ENCODE measurements at regions not wholly inside any gene's neighbourhood (a gene's known extent, or its start where the extent isn't known, plus 50 kb on each side); places are given as distances from the start of the nearest gene placed in this dataset.

GRCh38 chr15:39438799-39439592 lies 141.9 kb upstream of the THBS1 start:
- WGBS, 3 donors, result 68 to 85% (median 74%) methylated on average over 9 of the region's 9 CpGs
- no peak overlapping the region for H3K27ac ChIP-seq (ENCODE audit: low read depth, low read length)

GRCh38 chr15:39442898-39443297 lies 138.0 kb upstream of the THBS1 start:
- 88 to 93% (median 88%) methylated on average over 2 of the region's 2 CpGs for WGBS, 3 donors
- H3K27ac ChIP-seq (ENCODE audit: low read depth, low read length), result no peak overlapping the region

GRCh38 chr15:39443659-39444219 lies 137.1 kb upstream of the THBS1 start:
- WGBS, 3 donors, result 91 to 94% (median 92%) methylated on average over 4 of the region's 4 CpGs
- no peak overlapping the region for H3K27ac ChIP-seq (ENCODE audit: low read depth, low read length)

- H3K27ac ChIP-seq (ENCODE audit: low read depth, low read length), result no peak overlapping the region
- 68 to 79% (median 72%) methylated on average over 11 of the region's 11 CpGs for WGBS, 3 donors
Measured at GRCh38 chr15:39444735-39445470, 136.0 kb upstream of the THBS1 start.

GRCh38 chr15:39445931-39446330 lies 134.9 kb upstream of the THBS1 start:
- WGBS, 3 donors, result 91 to 97% (median 95%) methylated on average over 2 of the region's 2 CpGs
- H3K27ac ChIP-seq (ENCODE audit: low read depth, low read length), result no peak overlapping the region

GRCh38 chr15:39447346-39447745 lies 133.5 kb upstream of the THBS1 start:
- WGBS, 3 donors, result 93 to 99% (median 93%) methylated on average over 2 of the region's 2 CpGs
- no peak overlapping the region for H3K27ac ChIP-seq (ENCODE audit: low read depth, low read length)

GRCh38 chr15:39447881-39448280 lies 133.0 kb upstream of the THBS1 start:
- H3K27ac ChIP-seq (ENCODE audit: low read depth, low read length), result no peak overlapping the region
- WGBS, 3 donors, result 80 to 93% (median 83%) methylated on average over 4 of the region's 4 CpGs

- no peak overlapping the region for H3K27ac ChIP-seq (ENCODE audit: low read depth, low read length)
- WGBS, 3 donors, result 84 to 87% (median 86%) methylated on average over 4 of the region's 4 CpGs
Measured at GRCh38 chr15:39448409-39448808, 132.5 kb upstream of the THBS1 start.

- 70 to 82% (median 78%) methylated on average over 1 of the region's 1 CpG for WGBS, 3 donors
- no peak overlapping the region for H3K27ac ChIP-seq (ENCODE audit: low read depth, low read length)
Measured at GRCh38 chr15:39451121-39451688, 129.7 kb upstream of the THBS1 start.

GRCh38 chr15:39451871-39452270 lies 129.0 kb upstream of the THBS1 start:
- 37 to 68% (median 47%) methylated on average over 7 of the region's 7 CpGs for WGBS, 3 donors
- H3K27ac ChIP-seq (ENCODE audit: low read depth, low read length), result no peak overlapping the region

- 42 to 70% (median 46%) methylated on average over 4 of the region's 4 CpGs for WGBS, 3 donors
- H3K27ac ChIP-seq (ENCODE audit: low read depth, low read length), result no peak overlapping the region
Measured at GRCh38 chr15:39453620-39454019, 127.3 kb upstream of the THBS1 start.

GRCh38 chr15:39454189-39454986 lies 126.5 kb upstream of the THBS1 start:
- no peak overlapping the region for H3K27ac ChIP-seq (ENCODE audit: low read depth, low read length)
- WGBS, 3 donors, result 44 to 69% (median 47%) methylated on average over 5 of the region's 5 CpGs

GRCh38 chr15:39455471-39455991 lies 125.3 kb upstream of the THBS1 start:
- H3K27ac ChIP-seq (ENCODE audit: low read depth, low read length), result no peak overlapping the region
- 55 to 77% (median 67%) methylated on average over 5 of the region's 5 CpGs for WGBS, 3 donors

GRCh38 chr15:39456159-39456558 lies 124.7 kb upstream of the THBS1 start:
- WGBS, 3 donors, result 90 to 95% (median 90%) methylated on average over 2 of the region's 2 CpGs
- no peak overlapping the region for H3K27ac ChIP-seq (ENCODE audit: low read depth, low read length)

- 80 to 85% (median 84%) methylated on average over 10 of the region's 10 CpGs for WGBS, 3 donors
- no peak overlapping the region for H3K27ac ChIP-seq (ENCODE audit: low read depth, low read length)
Measured at GRCh38 chr15:39456582-39457330, 124.1 kb upstream of the THBS1 start.

- H3K27ac ChIP-seq (ENCODE audit: low read depth, low read length), result no peak overlapping the region
- 96 to 98% (median 97%) methylated on average over 3 of the region's 3 CpGs for WGBS, 3 donors
Measured at GRCh38 chr15:39458131-39458530, 122.7 kb upstream of the THBS1 start.

- WGBS, 3 donors, result 64 to 97% (median 73%) methylated on average over 1 of the region's 1 CpG
- H3K27ac ChIP-seq (ENCODE audit: low read depth, low read length), result no peak overlapping the region
Measured at GRCh38 chr15:39459548-39459947, 121.3 kb upstream of the THBS1 start.

Data from adipose tissue (tissue), 3 donors.